GM12875 (cell line): ENCODE measurements at regions not wholly inside any gene's neighbourhood (a gene's known extent, or its start where the extent isn't known, plus 50 kb on each side); places are given as distances from the start of the nearest gene placed in this dataset.

ENCODE experiments used
- H3K4me3 ChIP-seq: one replicate; pipeline ENCODE4 v1.5.1; 2011; ENCODE audit warnings: low read depth, low read length, control low read depth
- CTCF ChIP-seq: IDR thresholded peaks from 2 replicates; pipeline ENCODE4 v1.5.1; 2011; ENCODE audit warnings: low read depth, mild to moderate bottlenecking, control low read depth, inconsistent platforms, low read length, moderate library complexity, borderline replicate concordance; ENCODE audit not compliant: insufficient read depth

- no peak for TF ChIP-seq CTCF
- H3K4me3 ChIP-seq: no peak overlapping the region
These were observed 195.7 kb downstream of the ZNF608 start for GRCh38 chr5:124550731-124551130.

GRCh38 chr5:124549891-124550436, 196.5 kb downstream of the ZNF608 start:
- TF ChIP-seq CTCF: no peak
- no peak overlapping the region for H3K4me3 ChIP-seq

- TF ChIP-seq CTCF: no peak
These were observed 199.8 kb downstream of the ZNF608 start for GRCh38 chr5:124546643-124547042.

GRCh38 chr5:124544366-124545055, 201.9 kb downstream of the ZNF608 start:
- no peak for TF ChIP-seq CTCF
- no peak overlapping the region for H3K4me3 ChIP-seq

More at GRCh38 chr5:124546643-124547042, 199.8 kb downstream of the ZNF608 start:
- no peak overlapping the region for H3K4me3 ChIP-seq

- no peak overlapping the region for H3K4me3 ChIP-seq
- no peak for TF ChIP-seq CTCF
These were observed 207.5 kb downstream of the ZNF608 start for GRCh38 chr5:124538931-124539330.

GRCh38 chr5:124538191-124538590, 208.2 kb downstream of the ZNF608 start:
- no peak for TF ChIP-seq CTCF
- H3K4me3 ChIP-seq: no peak overlapping the region

- H3K4me3 ChIP-seq: no peak overlapping the region
- TF ChIP-seq CTCF: no peak
These were observed 208.9 kb downstream of the ZNF608 start for GRCh38 chr5:124537522-124537921.
